ENCODE measurements at regions not wholly inside any gene's neighbourhood (a gene's known extent, or its start where the extent isn't known, plus 50 kb on each side); places are given as distances from the start of the nearest gene placed in this dataset.

DNA sequence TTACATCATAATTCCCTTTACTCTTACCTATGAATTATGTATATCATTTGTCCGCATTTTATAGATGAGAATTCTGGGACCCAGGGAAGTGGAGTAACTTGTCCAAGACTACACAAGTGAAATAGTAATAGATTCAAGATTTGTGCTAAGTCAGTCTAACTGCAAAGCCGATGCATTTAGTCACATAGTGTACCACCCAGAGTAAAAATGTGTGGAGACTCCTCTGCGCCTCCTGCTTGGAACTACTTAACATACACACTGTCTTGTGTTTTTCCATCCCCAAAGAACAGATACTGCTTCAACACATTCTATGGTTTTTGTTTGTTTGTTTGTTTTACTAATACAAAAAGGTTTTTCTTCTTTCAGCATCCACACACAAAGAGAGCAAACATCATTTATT lies 729.8 kb downstream of the PRELID2 start:
- Histone ChIP-seq H3K9me3 (ENCODE audit: control insufficient read depth, insufficient read depth, low read length) (no peaks in the 10 kb centered on the region), H3K9ac (ENCODE audit: low read depth, low read length) (no peak overlapping the region), H3K4me3 (ENCODE audit: low read depth, low read length) (no peak overlapping the region), H3K27me3 (ENCODE audit: control insufficient read depth, insufficient read depth, low read length) (no peaks in the 10 kb centered on the region), H3K36me3 (ENCODE audit: control insufficient read depth, insufficient read depth, low read length) (no peaks in the 10 kb centered on the region), H3K4me1 (ENCODE audit: control insufficient read depth, insufficient read depth, low read length) (no peaks in the 10 kb centered on the region)

DNA sequence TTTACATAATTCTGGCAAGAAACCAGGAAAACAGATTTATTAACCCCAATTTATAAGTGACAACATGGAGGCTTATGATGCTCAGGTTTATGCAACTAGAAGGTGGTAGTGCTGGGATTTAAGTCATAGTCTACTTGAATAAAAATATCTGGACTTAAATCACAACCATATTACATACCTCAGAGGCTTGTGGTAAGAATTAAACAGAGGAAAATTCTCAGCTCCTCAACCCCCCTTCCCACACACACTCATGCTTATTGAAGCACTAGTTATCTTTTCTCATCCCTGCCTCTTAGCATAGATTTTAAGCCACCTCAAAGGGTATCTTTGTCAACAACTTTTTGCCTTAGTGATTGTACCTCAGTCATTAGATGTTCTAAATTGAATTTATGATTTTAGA lies 731.0 kb downstream of the PRELID2 start:
- no peak overlapping the region for H3K4me3 ChIP-seq (ENCODE audit: low read depth, low read length)

DNA sequence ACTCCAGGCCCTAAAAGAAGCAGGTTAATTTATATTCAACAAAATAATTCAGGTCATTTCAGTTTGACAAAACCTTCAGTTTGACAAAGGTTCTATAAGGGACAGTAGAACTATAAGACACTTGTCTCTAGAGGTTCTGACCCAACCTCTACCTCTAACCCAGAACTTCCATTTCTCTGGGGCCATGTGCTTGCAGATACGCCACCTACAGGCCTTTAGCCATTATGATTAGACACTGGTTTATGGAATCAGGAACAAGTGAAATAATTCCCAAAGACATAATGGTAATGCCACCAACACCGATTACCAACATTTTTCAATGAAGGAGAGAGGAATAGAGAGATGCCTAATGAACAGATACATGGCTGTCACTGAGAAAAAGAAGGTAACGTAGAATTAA lies 733.9 kb downstream of the PRELID2 start:
- Histone ChIP-seq H3K36me3 (ENCODE audit: control insufficient read depth, insufficient read depth, low read length) (no peaks in the 10 kb centered on the region), H3K9me3 (ENCODE audit: control insufficient read depth, insufficient read depth, low read length) (no peaks in the 10 kb centered on the region), H3K4me1 (ENCODE audit: control insufficient read depth, insufficient read depth, low read length) (no peaks in the 10 kb centered on the region), H3K4me3 (ENCODE audit: low read depth, low read length) (no peak overlapping the region), H3K27me3 (ENCODE audit: control insufficient read depth, insufficient read depth, low read length) (no peaks in the 10 kb centered on the region), H3K9ac (ENCODE audit: low read depth, low read length) (no peak overlapping the region)

More for the DNA sequence above, 731.0 kb downstream of the PRELID2 start:
- Histone ChIP-seq H3K9ac (ENCODE audit: low read depth, low read length) (no peak overlapping the region), H3K4me1 (ENCODE audit: control insufficient read depth, insufficient read depth, low read length) (no peaks in the 10 kb centered on the region), H3K27me3 (ENCODE audit: control insufficient read depth, insufficient read depth, low read length) (no peaks in the 10 kb centered on the region), H3K9me3 (ENCODE audit: control insufficient read depth, insufficient read depth, low read length) (no peaks in the 10 kb centered on the region), H3K36me3 (ENCODE audit: control insufficient read depth, insufficient read depth, low read length) (no peaks in the 10 kb centered on the region)

DNA sequence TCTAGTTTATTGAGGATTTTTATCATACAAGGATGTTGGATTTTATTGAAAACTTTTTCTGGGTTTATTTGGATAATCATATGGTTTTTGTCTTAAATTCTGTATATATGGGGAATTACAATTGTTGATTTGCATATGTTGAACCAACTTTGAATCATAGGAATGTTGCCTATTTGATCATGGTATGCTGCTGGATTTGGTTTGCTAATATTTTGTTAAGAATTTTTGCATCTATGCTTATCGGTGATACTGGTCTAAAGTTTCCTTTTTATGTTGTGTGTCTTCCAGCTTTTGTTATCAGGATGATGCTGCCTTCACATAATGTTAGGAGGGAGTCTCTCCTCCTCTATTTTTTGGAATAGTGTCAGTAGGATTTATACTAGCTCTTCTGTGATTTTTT lies 745.0 kb downstream of the PRELID2 start:
- Histone ChIP-seq H3K9ac (ENCODE audit: low read depth, low read length) (no peak overlapping the region), H3K9me3 (ENCODE audit: control insufficient read depth, insufficient read depth, low read length) (no peaks in the 10 kb centered on the region), H3K4me3 (ENCODE audit: low read depth, low read length) (no peak overlapping the region), H3K4me1 (ENCODE audit: control insufficient read depth, insufficient read depth, low read length) (no peaks in the 10 kb centered on the region), H3K27me3 (ENCODE audit: control insufficient read depth, insufficient read depth, low read length) (no peaks in the 10 kb centered on the region), H3K36me3 (ENCODE audit: control insufficient read depth, insufficient read depth, low read length) (no peaks in the 10 kb centered on the region)

DNA sequence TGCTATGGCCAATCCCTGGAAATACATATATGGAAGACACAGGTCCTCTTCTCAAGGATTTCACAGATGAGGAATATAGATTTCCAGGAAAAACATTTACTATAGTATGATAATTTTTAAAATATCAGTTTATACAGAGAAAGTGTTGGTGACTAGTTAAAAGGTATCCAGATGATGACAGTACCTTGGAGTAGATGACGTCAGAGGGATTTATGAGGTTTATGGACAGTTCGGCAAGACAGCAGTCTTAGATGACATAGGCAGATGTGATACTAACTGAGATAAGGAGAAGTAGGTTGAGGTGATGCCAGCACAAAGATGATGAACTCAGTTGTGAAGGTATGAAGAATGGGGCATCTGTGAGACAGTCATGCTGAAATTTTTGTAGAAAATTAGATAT lies 750.3 kb downstream of the PRELID2 start:
- H3K9me3 ChIP-seq (ENCODE audit: control insufficient read depth, insufficient read depth, low read length), result no peaks in the 10 kb centered on the region

GRCh38 chr5:145077028-145077427 lies 758.1 kb downstream of the PRELID2 start:
- Histone ChIP-seq H3K36me3 (ENCODE audit: control insufficient read depth, insufficient read depth, low read length) (no peaks in the 10 kb centered on the region), H3K4me1 (ENCODE audit: control insufficient read depth, insufficient read depth, low read length) (no peaks in the 10 kb centered on the region), H3K9ac (ENCODE audit: low read depth, low read length) (no peak overlapping the region), H3K27me3 (ENCODE audit: control insufficient read depth, insufficient read depth, low read length) (no peaks in the 10 kb centered on the region), H3K4me3 (ENCODE audit: low read depth, low read length) (no peak overlapping the region), H3K9me3 (ENCODE audit: control insufficient read depth, insufficient read depth, low read length) (no peaks in the 10 kb centered on the region)

More for the DNA sequence above, 750.3 kb downstream of the PRELID2 start:
- Histone ChIP-seq H3K27me3 (ENCODE audit: control insufficient read depth, insufficient read depth, low read length) (no peaks in the 10 kb centered on the region), H3K4me1 (ENCODE audit: control insufficient read depth, insufficient read depth, low read length) (no peaks in the 10 kb centered on the region), H3K4me3 (ENCODE audit: low read depth, low read length) (no peak overlapping the region), H3K9ac (ENCODE audit: low read depth, low read length) (no peak overlapping the region), H3K36me3 (ENCODE audit: control insufficient read depth, insufficient read depth, low read length) (no peaks in the 10 kb centered on the region)

DNA sequence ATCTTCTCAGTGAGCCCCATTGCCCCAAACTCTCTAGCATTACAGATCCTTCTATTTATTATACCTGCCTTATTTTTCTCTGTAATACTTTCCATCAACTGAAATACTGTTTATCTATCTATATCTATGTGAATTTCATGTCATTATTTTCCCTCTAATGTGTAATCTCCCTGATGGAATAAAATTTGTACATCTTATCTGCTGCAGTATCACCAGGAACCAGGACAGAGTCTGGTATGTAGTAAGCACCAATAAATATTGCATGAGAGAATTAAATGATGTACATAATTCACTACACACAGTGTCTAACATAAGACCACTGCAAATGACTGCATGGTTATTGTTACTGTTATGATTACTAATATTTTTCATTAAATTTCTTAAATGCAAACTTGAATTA lies 759.1 kb downstream of the PRELID2 start:
- Histone ChIP-seq H3K9me3 (ENCODE audit: control insufficient read depth, insufficient read depth, low read length) (no peaks in the 10 kb centered on the region), H3K4me3 (ENCODE audit: low read depth, low read length) (no peak overlapping the region), H3K27me3 (ENCODE audit: control insufficient read depth, insufficient read depth, low read length) (no peaks in the 10 kb centered on the region), H3K36me3 (ENCODE audit: control insufficient read depth, insufficient read depth, low read length) (no peaks in the 10 kb centered on the region), H3K9ac (ENCODE audit: low read depth, low read length) (no peak overlapping the region), H3K4me1 (ENCODE audit: control insufficient read depth, insufficient read depth, low read length) (no peaks in the 10 kb centered on the region)

DNA sequence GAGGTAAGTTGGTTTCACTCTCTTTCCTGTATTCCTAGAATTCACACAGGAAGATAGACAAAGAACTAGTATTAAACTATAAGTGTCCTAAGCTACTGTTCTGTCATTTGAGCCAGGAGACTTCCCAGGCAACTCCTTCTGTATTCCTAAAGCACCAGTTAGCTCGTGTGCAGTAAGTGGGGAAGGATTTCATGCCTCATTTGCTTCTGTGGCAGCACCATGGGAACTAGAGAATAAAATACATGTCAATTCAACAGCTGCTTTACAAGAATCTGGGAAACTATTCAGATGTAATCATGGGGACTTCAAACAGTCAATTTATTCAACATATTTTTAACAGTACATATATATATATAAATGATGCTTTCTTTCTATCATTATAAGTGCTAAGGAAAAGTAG lies 762.3 kb downstream of the PRELID2 start:
- Histone ChIP-seq H3K9ac (ENCODE audit: low read depth, low read length) (no peak overlapping the region), H3K27me3 (ENCODE audit: control insufficient read depth, insufficient read depth, low read length) (no peaks in the 10 kb centered on the region), H3K36me3 (ENCODE audit: control insufficient read depth, insufficient read depth, low read length) (no peaks in the 10 kb centered on the region), H3K9me3 (ENCODE audit: control insufficient read depth, insufficient read depth, low read length) (no peaks in the 10 kb centered on the region), H3K4me3 (ENCODE audit: low read depth, low read length) (no peak overlapping the region), H3K4me1 (ENCODE audit: control insufficient read depth, insufficient read depth, low read length) (no peaks in the 10 kb centered on the region)

DNA sequence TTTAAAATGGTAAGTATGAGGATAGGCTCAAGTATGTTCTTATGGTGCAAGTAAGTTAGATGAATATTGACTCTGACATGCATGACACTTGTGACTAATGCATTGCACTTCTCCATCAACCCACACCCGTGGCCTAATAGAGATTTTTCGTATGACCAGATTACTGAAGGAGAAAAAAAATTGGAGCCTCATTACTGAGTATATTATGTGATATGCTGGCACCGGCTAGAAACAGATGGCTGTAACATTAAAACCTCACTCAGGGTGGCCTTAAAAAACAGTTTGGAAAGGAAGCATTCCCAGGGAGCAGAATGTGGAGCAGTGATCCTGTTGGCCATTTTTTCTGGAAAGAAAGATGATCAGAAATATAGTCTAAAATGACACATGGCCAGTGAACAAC lies 766.4 kb downstream of the PRELID2 start:
- Histone ChIP-seq H3K27me3 (ENCODE audit: control insufficient read depth, insufficient read depth, low read length) (no peaks in the 10 kb centered on the region), H3K9me3 (ENCODE audit: control insufficient read depth, insufficient read depth, low read length) (no peaks in the 10 kb centered on the region), H3K4me1 (ENCODE audit: control insufficient read depth, insufficient read depth, low read length) (no peaks in the 10 kb centered on the region), H3K36me3 (ENCODE audit: control insufficient read depth, insufficient read depth, low read length) (no peaks in the 10 kb centered on the region), H3K4me3 (ENCODE audit: low read depth, low read length) (no peak overlapping the region), H3K9ac (ENCODE audit: low read depth, low read length) (no peak overlapping the region)

DNA sequence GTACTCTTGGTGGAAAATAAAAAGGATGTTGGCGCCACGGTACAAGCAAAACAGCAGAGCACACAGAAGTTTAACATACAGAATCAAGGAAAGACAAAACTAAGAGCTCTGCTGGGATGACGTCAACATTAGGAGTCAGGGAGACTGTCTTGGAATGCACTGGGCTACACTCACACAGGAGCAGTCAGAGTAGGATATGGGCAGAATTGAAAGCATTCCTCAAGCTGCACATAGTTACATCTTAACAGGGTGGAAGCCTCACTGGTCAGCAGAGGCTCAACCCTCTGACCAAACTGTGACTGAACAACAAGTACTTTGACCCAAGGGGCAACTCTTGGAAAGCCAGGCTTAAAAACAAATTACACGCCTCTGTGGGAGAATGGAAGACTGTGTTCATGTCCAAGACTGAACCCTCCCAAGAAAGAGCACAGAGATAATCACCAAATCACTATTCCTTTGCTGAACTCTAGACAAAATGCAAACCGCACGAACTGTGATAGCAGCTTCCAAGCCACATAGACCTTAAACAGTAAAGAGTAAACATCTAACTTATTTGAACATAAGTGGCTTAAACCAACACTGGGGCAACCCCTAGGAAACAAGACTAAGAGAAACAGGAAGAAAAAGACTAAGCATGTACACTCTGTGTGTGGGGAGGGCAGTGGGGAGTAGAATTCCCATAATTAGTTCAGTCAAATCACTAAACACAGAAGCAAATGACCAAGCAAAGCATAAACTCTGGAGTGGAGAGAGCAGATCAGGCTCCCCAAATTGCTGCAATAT lies 772.7 kb downstream of the PRELID2 start:
- H3K27me3 ChIP-seq (ENCODE audit: control insufficient read depth, insufficient read depth, low read length), result no peaks in the 10 kb centered on the region

DNA sequence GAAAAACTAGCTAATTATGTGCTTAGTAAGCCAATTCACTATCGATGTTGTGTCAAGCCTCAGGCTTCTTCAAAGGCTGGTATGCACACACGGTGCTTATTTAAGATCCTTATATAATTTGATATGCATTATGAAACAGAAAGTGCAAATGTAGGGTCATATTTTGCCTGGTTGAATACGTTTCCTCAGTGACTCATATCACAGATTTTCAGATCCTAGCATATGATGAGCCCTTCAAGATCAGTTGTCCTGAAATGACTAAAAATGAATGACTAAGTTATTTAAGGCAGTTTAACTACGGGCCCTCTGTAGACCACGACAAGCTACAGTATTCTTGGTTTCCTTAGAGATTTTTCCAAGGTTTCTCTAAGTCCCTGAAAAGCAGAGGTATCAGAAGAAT lies 778.3 kb downstream of the PRELID2 start:
- Histone ChIP-seq H3K4me3 (ENCODE audit: low read depth, low read length) (no peak overlapping the region), H3K9me3 (ENCODE audit: control insufficient read depth, insufficient read depth, low read length) (no peaks in the 10 kb centered on the region), H3K36me3 (ENCODE audit: control insufficient read depth, insufficient read depth, low read length) (no peaks in the 10 kb centered on the region), H3K9ac (ENCODE audit: low read depth, low read length) (no peak overlapping the region), H3K4me1 (ENCODE audit: control insufficient read depth, insufficient read depth, low read length) (no peaks in the 10 kb centered on the region), H3K27me3 (ENCODE audit: control insufficient read depth, insufficient read depth, low read length) (no peaks in the 10 kb centered on the region)

More for the DNA sequence above, 772.7 kb downstream of the PRELID2 start:
- Histone ChIP-seq H3K4me1 (ENCODE audit: control insufficient read depth, insufficient read depth, low read length) (no peaks in the 10 kb centered on the region), H3K9me3 (ENCODE audit: control insufficient read depth, insufficient read depth, low read length) (no peaks in the 10 kb centered on the region), H3K4me3 (ENCODE audit: low read depth, low read length) (no peak overlapping the region), H3K36me3 (ENCODE audit: control insufficient read depth, insufficient read depth, low read length) (no peaks in the 10 kb centered on the region), H3K9ac (ENCODE audit: low read depth, low read length) (no peak overlapping the region)

GRCh38 chr5:145050181-145050580 lies 785.0 kb downstream of the PRELID2 start:
- H3K9me3 ChIP-seq (ENCODE audit: control insufficient read depth, insufficient read depth, low read length), result no peaks in the 10 kb centered on the region
- no peaks in the 10 kb centered on the region for H3K27me3 ChIP-seq (ENCODE audit: control insufficient read depth, insufficient read depth, low read length)
- H3K36me3 ChIP-seq (ENCODE audit: control insufficient read depth, insufficient read depth, low read length), result no peaks in the 10 kb centered on the region
- no peak overlapping the region for H3K4me3 ChIP-seq (ENCODE audit: low read depth, low read length)
- no peak overlapping the region for H3K9ac ChIP-seq (ENCODE audit: low read depth, low read length)
- no peaks in the 10 kb centered on the region for H3K4me1 ChIP-seq (ENCODE audit: control insufficient read depth, insufficient read depth, low read length)
